Psoas muscle (tissue), 7 donors: ENCODE measurements at regions not wholly inside any gene's neighbourhood (a gene's known extent, or its start where the extent isn't known, plus 50 kb on each side); places are given as distances from the start of the nearest gene placed in this dataset.

Experiments used
- ATAC-seq, 4 donors: fragments of 200-7000 bp; cut with Tn5 transposase; one replicate each; pipeline ENCODE4 v1.9.1; 2020; ENCODE audit warnings: moderate library complexity in 3 of 4, mild to moderate bottlenecking in 2 of 4
- DNase-seq, 2 donors: peaks; one replicate each; pipeline ENCODE4 v3.0.0-alpha.2; 2020
- H3K27ac ChIP-seq: fragments of 200-600 bp; one replicate; pipeline ENCODE4 v1.8.0; 2022
- H3K27me3 ChIP-seq, 3 donors: fragments of 200-600 bp in 1 of 3; one replicate each; pipeline versions ENCODE4 v1.6.1 to v1.8.0; 2013 to 2022; ENCODE audit warnings: low read length in 2 of 3, mild to moderate bottlenecking in 2 of 3, moderate library complexity in 1 of 3; ENCODE audit not compliant: insufficient read depth in 3 of 3
- H3K36me3 ChIP-seq, 2 donors: fragments of 200-600 bp in 1 of 2; one replicate each; pipeline versions ENCODE4 v1.6.1 to v1.8.0; 2013 to 2022; ENCODE audit warnings: low read depth in 1 of 2, mild to moderate bottlenecking in 1 of 2, moderate library complexity in 1 of 2; ENCODE audit not compliant: insufficient read depth in 1 of 2
- H3K4me1 ChIP-seq: fragments of 200-600 bp; one replicate; pipeline ENCODE4 v1.8.0; 2022
- H3K4me3 ChIP-seq: fragments of 200-600 bp; one replicate; pipeline ENCODE4 v1.8.0; 2022; ENCODE audit warnings: mild to moderate bottlenecking
- H3K9me3 ChIP-seq: fragments of 200-600 bp; one replicate; pipeline ENCODE4 v1.8.0; 2022
- WGBS, 3 donors: extraction: QIAGEN DNeasy Blood & Tissue Kit; methylation state at CpG; one replicate each; pipeline versions ENCODE4 v1.1.6 to v1.1.7; 2013; 5-methylcytosine and 5-hydroxymethylcytosine counted together
- intact Hi-C, 2 donors: fragments of 100-400 bp; cut with DNase I; formaldehyde crosslinking; loops; one replicate each; pipeline versions ENCODE4 v1.11.0 to v1.14.2; 2022
- TF ChIP-seq, protein P1 (sequence below): fragments of 200-600 bp; IDR thresholded peaks from one replicate; pipeline ENCODE4 v1.8.0; 2022; ENCODE audit warnings: antibody characterized with exemption
- donor health status: healthy with polysubstance abuse.
- donor health status: DM: no; HTN: no; CAD: no; lungs with moderate emphysema.
- donor health status: Bipolar disorder and iron deficiency.
- donor health status: healthy.
- donor health status: DM: yes; HTN: yes; CAD: no.
- donor health status: DM: no; HTN: no; CAD: no.
- donor health status: DM: yes; HTN: yes; CAD: no.

GRCh38 chr13:46498650-46499049 is 54.3 kb upstream of the LRCH1 start:
- 95% methylated on average over 3 of the region's 3 CpGs for WGBS, 3 donors
- Histone ChIP-seq H3K4me1 (no peaks in the 10 kb centered on the region), H3K27me3 (no peaks in the 10 kb centered on the region), H3K27ac (no peak overlapping the region), H3K9me3 (no peaks in the 10 kb centered on the region), H3K4me3 (no peak overlapping the region), H3K36me3 (no peaks in the 10 kb centered on the region)
- intact Hi-C loops: no loop called here
- ATAC-seq: no peak
- no peak for DNase-seq
- TF ChIP-seq, protein P1, sequence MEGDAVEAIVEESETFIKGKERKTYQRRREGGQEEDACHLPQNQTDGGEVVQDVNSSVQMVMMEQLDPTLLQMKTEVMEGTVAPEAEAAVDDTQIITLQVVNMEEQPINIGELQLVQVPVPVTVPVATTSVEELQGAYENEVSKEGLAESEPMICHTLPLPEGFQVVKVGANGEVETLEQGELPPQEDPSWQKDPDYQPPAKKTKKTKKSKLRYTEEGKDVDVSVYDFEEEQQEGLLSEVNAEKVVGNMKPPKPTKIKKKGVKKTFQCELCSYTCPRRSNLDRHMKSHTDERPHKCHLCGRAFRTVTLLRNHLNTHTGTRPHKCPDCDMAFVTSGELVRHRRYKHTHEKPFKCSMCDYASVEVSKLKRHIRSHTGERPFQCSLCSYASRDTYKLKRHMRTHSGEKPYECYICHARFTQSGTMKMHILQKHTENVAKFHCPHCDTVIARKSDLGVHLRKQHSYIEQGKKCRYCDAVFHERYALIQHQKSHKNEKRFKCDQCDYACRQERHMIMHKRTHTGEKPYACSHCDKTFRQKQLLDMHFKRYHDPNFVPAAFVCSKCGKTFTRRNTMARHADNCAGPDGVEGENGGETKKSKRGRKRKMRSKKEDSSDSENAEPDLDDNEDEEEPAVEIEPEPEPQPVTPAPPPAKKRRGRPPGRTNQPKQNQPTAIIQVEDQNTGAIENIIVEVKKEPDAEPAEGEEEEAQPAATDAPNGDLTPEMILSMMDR: no peak

GRCh38 chr13:46496086-46496485 is 56.9 kb upstream of the LRCH1 start:
- ATAC-seq: no peak
- Histone ChIP-seq H3K27ac (no peak overlapping the region), H3K36me3 (no peaks in the 10 kb centered on the region), H3K9me3 (no peaks in the 10 kb centered on the region), H3K4me3 (no peak overlapping the region), H3K27me3 (no peaks in the 10 kb centered on the region), H3K4me1 (no peaks in the 10 kb centered on the region)
- TF ChIP-seq, protein P1: no peak
- no peak for DNase-seq
- WGBS, 3 donors: 53 to 67% (median 59%) methylated on average over 4 of the region's 4 CpGs
- intact Hi-C loops: no loop called here

- H3K4me3 ChIP-seq: no peak overlapping the region
- no peak for DNase-seq
- no peak for ATAC-seq
- no peaks in the 10 kb centered on the region for H3K9me3 ChIP-seq
- no peaks in the 10 kb centered on the region for H3K36me3 ChIP-seq
- TF ChIP-seq, protein P1: no peak
- intact Hi-C loops: loop anchor here in 1 of 2 donors (2.0 kb wide), 1 partner anchor 57 kb away; the partner anchor contains the start of gene LRCH1
- no peak overlapping the region for H3K27ac ChIP-seq
- WGBS, 3 donors: 54 to 61% (median 55%) methylated on average over 4 of the region's 4 CpGs
- H3K4me1 ChIP-seq: no peaks in the 10 kb centered on the region
- H3K27me3 ChIP-seq: no peaks in the 10 kb centered on the region
Measured at GRCh38 chr13:46495651-46496050, 57.3 kb upstream of the LRCH1 start.

GRCh38 chr13:46495066-46495465 is 57.9 kb upstream of the LRCH1 start:
- intact Hi-C loops: loop anchor here in 1 of 2 donors (2.0 kb wide), 1 partner anchor 58 kb away; the partner anchor contains the start of gene LRCH1
- TF ChIP-seq, protein P1: no peak

GRCh38 chr13:46492946-46493345 is 60.0 kb upstream of the LRCH1 start:
- ATAC-seq: peak in 1 of 4 donors; percentile 44
- no peak for DNase-seq

More at GRCh38 chr13:46495066-46495465, 57.9 kb upstream of the LRCH1 start:
- Histone ChIP-seq H3K4me1 (no peaks in the 10 kb centered on the region), H3K27me3 (no peaks in the 10 kb centered on the region), H3K4me3 (no peak overlapping the region), H3K9me3 (no peaks in the 10 kb centered on the region), H3K27ac (no peak overlapping the region), H3K36me3 (no peaks in the 10 kb centered on the region)
- DNase-seq (no peak), ATAC-seq (no peak)

More at GRCh38 chr13:46492946-46493345, 60.0 kb upstream of the LRCH1 start:
- intact Hi-C loops: loop anchor here (2.0 to 5.0 kb wide), 2 partner anchors 228 to 229 kb away; no protein-coding TSS in a partner anchor
- H3K4me3 ChIP-seq: no peak overlapping the region
- WGBS, 3 donors: 3% methylated on average over 1 of the region's 1 CpG
- TF ChIP-seq, protein P1: peak; percentile 67
- no peaks in the 10 kb centered on the region for H3K9me3 ChIP-seq
- no peaks in the 10 kb centered on the region for H3K27me3 ChIP-seq
- H3K27ac ChIP-seq: no peak overlapping the region
- no peaks in the 10 kb centered on the region for H3K36me3 ChIP-seq
- H3K4me1 ChIP-seq: no peaks in the 10 kb centered on the region
